NCI-H524 treated with DMSO at 0.1 percent for 48 hours (cell line): ENCODE measurements at regions not wholly inside any gene's neighbourhood (a gene's known extent, or its start where the extent isn't known, plus 50 kb on each side); places are given as distances from the start of the nearest gene placed in this dataset.

ENCODE experiments used
- DNase-seq: peaks from one replicate; lab custom pipeline; 2025; lab: John Stamatoyannopoulos, UW

DNA sequence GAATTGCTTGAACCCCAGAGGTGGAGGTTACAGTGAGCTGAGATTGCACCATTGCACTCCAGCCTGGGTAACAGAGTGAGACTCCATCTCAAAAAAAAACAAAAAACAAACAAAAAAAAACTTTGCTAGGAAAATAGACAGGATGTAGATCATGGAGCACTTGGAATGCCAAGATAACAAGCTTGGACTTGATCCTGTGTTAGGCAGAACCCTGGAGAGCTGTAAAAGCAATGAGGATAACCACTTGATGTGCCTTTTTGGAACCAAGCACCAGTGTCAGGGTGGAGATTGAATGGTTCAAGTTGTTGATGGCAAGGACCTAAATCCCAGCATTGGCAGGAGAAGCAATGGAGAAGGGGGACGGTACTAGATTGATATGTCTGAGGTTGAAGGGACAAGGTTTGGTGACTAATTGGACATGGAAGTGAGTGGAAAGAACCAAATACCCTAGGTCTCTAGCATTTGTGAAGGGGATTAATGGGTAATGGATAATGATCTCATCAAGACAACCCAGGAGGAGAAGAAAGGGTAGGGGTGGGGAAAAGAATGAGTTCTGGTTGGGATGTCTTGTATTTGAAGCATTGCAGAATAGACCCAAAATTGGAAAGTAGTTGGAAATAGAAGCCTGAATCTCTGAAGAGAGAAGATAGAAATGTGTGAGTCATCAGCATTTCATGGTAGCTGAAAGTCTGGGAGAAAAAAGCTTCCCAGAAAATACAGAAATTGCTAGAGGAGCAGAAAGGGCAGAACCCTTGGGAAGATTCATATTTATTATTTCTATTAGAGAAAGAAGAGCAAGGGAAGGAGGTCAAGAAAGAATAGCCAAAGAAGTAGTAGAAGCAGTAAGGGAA is 176.7 kb downstream of the NUAK1 start:
- no peak for DNase-seq

DNA sequence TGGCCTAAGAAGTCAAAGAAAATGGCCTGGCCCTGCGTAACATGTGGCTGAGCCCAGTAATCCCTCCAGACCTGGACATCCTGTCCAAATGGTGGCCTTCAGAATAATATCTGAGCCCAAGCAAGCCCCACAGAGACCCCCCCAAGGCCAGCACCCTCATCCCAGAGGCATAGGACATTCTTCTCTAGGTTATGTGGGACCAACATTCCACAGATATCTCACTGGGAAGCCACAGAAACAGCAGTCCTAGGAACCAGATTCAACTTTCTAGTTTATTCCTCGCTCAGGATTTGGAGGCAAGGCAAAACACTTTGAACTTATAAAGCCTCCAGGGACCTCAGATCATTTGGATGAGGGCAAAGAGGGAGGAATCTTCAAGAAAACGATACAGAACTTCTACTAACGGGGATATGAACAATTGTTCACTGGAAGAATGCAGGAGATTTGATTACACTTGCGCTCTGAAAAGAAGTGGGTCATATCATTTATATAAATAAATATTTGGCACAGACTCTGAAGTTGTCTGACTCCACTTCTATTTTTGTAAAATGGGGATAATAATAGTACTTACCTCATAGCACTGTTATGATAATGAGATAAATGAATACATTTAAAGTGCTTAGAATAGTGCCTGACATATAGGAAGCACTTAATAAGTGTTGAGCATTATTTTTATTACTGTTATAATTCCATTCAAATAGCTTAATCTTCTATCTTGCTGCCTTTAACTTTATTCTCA is 171.5 kb downstream of the NUAK1 start:
- DNase-seq, result no peak

DNA sequence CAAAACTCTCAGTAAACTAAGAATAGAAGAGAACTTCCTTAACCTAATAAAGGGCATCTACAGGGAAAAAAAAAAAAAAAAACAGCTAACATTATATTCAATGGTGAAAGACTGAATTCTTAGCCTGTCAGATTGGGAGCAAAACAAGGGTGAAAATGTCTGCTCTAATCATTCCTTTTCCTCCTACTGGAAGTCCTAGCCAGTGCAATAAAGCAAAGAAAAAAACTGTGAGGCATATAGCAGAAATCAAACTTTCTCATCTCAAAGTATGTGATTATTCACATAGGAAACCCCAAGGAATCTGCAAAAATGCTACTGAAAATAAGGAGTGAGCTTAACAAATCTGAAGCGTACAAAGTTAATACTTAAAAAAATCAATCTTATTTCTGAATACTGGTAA is 170.7 kb downstream of the NUAK1 start:
- no peak for DNase-seq

DNA sequence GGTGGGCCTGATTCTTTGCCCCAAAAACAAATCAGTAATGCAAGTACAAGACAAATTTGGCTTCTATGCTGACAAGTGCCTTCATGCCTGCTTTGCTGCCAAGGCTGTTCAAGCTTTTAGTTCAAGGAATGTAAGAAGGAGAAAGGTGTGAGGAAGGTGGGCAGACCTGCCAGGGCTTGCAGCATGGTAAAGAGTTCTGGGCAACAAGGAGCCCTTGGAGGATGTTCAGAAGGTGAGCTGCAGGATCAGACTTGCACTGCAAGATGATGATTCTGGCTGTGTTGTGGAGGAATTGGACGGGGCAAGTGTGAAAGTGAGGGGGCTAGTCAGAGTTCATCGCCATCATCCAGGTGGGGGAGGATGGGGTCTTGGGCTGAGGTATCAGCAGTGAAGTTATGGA is 167.9 kb downstream of the NUAK1 start:
- DNase-seq, result no peak

DNA sequence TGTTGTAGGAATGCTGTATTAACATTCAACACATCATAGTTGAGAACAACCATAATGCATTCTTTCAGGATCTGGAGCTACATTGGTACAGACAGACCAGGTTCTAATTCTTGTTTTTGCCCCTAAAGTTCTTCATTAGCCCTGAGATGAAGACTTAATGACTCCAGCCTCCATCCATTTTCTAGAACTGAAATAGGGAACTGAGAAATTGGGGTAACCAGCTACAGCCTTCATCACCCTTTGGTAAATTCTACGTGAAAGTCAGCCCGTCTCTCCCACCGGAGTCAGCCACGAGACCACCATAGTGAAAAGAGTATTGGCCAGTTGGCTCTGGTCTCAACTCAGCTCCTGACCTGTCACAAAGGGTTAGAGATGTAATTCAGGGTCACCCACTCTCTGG is 164.0 kb downstream of the NUAK1 start:
- DNase-seq, result no peak

DNA sequence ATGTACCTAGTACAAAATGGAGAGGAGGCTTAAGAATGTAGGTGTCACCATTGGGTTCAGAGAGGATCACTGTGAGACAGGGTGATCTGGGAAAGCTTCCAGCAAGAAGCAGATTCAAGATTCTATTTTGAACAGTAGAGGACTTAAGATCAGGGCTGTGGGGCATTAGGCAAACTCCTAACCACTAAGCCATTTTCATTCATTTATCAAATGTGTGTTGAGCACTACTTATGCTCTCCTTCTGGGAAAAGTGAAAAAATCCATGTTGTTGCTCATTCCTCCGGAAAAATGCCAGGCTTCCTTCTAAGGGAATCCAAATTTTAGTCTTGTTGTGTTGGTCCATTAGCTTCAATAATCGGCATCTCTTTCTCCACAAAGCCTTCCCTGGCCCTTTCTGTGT is 163.4 kb downstream of the NUAK1 start:
- no peak for DNase-seq

DNA sequence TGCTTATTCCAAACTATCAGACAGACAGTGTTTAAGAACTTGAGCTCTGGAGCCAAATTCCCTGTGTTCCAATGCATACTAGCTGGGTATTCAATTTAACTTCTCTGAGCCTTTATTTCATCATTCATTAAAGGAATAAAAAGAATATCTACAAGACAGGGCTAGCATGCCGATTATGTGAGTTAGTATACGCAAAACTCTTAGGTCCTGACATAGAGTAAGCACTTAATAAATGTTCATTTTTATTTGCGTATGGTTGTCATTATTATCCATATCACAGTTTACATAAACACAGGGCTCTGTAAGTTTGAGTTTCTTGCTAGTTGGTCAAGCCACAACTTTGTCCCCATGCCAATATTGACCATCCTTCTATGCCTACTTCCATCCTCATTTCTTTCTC is 161.5 kb downstream of the NUAK1 start:
- no peak for DNase-seq

DNA sequence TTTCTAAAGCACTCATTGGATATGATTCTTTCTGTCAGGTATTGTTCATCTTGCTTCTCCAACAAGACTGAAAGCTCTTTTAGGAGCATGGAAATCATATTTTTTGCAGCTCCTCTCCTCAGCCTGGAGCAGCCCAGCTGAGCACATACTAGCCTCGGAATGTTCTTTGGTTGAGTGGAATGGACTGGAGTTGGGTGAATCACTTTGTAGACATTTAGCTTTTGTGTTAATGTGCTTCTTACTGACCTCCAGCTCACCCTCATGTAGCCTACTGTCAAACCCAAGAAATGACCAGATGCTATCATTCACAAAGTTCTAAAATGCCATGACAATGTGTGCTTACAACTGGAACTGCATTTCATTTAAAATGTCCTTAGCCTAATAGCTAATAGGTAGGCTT is 161.1 kb downstream of the NUAK1 start:
- no peak for DNase-seq

DNA sequence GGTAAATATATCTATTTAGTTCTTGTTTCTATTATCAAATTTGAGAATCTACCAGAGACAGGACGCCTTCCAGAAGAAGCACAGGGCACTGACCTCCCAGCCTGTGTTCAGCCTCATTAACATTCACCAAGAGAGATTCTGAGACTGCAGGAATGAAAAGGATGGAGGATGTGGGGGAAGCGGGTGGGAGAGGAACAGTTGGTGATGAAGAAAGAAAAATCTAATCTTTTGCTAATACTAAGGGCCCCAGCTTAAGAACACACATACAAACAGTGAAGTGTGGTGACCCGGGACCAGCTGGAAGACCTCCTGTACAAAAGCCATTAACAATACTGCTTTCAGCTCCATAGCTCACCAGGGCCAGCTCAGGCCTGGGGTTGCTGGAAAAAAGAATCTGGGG is 160.5 kb downstream of the NUAK1 start:
- DNase-seq, result no peak

DNA sequence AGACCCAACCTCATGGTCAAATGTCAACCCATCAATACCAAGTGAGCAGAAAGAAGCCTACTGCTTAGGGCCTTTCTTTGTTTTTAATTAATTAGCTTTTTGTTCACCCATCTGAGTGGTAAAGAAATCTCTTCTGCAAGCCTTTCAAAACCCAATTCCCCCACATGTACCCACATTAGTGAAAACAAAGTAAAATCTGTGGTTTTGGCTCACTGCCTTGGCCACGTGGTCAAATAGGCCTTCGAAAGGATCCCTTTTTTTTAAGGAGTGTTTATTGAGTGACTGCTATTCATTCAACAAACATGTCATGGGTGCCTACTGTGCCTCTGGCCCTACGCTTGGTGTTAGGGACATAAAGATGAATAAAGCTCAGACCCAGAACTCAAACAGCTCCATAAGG is 160.1 kb downstream of the NUAK1 start:
- DNase-seq, result no peak

DNA sequence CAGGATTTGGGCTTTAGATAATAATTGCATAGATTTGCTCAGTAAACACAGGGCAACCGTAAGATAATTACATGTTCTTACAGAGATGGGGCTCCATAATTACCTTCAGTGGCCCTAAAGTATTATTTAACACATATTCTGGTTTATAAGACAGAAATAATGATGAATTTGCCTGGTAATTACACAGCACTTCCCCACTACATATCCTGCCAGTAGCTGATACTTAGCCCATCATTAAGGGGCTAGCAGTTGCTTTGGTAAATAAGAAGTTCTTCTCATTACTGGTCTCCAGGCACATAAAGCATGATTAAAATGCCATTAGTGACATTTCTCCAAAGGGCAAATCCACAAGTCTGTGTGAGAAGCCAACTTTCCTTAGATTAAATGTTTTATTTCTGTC is 158.7 kb downstream of the NUAK1 start:
- DNase-seq, result no peak

DNA sequence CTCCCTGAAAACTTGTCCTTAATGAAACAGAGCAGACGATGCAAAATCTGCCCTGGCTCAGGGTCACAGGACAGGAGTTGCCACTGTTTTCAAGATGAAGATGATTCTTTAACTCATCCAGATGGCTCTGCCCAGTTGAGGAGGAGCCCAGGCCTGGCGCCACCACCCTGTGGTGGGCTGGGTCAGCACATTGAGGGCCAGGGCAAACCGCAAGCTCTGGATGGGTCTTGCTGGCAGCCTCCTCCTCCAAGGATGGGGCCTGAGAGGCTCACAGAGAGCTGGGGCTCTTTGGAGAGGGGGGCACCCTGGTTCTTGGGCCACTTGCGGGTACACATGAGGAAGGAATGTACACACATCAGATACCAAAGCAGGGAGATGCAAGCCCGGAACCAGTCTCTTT is 158.2 kb downstream of the NUAK1 start:
- no peak for DNase-seq

DNA sequence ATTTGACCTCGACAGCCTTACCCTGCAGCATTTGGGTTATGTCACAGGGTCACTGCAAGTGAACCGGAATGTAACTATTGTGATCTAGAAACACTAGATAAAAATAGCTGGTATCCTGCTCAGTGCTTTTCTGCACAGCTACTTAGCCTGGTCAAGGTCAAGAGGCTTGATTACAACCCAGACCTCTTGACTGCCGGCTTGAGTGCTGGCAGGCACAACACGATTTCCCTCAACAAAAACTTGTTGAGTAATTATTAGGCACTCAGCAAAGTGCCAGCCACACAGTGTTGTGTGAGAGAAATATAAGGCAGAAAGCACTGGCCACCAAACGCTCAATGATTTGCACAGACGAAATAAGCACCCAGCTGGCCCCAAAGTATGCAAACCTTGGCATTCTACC is 156.7 kb downstream of the NUAK1 start:
- DNase-seq, result no peak

DNA sequence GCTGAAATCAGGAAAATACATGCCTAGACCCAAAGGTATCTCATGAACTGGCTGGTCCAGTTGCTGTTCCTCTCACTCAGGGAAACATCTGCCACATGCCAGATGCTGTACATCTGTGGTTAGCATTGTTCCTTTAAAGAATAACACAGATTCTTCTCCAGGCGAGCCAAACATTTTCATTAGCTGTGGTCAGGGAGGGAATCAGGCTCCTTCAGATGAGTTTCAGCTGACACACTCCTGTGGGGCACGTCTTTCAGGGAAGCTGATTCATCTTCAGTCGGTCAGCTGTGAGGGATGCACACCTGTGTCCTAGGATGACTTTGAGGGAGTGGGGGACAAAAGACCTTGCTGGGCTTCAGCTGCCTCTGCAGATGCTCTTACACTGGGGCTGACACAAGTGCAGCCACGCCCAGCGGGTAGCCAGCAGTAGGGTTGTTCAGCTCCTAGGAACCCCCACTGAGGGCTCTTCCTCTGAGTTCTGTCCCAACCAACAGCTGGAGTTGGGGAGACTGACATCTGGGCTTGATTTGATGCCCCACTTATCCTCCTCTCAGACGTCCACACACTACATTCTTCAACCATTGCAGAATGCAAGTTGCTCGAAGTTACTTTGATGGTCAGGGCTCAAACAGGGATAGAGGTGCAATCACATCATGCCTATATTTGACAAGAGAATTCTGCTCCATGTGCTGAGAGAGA is 155.0 kb downstream of the NUAK1 start:
- DNase-seq, result no peak

DNA sequence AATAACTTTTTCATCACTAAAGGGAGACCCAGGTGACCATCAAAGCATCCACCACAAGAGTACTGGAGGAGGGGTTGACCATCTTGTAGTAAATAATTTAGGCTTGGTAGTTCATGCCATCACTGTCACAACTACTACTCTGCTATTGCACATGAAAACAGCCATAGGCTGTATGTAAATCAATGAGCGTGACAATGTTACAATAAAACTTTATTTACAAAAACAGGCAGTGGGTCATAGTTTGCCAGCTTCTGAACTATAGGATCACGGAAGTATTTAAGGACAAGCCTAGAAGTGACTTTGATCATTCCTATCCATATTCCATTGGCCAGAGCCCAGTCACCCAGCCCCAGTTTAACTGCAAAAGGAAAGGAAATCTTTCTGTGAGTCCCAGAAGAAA is 153.4 kb downstream of the NUAK1 start:
- no peak for DNase-seq

DNA sequence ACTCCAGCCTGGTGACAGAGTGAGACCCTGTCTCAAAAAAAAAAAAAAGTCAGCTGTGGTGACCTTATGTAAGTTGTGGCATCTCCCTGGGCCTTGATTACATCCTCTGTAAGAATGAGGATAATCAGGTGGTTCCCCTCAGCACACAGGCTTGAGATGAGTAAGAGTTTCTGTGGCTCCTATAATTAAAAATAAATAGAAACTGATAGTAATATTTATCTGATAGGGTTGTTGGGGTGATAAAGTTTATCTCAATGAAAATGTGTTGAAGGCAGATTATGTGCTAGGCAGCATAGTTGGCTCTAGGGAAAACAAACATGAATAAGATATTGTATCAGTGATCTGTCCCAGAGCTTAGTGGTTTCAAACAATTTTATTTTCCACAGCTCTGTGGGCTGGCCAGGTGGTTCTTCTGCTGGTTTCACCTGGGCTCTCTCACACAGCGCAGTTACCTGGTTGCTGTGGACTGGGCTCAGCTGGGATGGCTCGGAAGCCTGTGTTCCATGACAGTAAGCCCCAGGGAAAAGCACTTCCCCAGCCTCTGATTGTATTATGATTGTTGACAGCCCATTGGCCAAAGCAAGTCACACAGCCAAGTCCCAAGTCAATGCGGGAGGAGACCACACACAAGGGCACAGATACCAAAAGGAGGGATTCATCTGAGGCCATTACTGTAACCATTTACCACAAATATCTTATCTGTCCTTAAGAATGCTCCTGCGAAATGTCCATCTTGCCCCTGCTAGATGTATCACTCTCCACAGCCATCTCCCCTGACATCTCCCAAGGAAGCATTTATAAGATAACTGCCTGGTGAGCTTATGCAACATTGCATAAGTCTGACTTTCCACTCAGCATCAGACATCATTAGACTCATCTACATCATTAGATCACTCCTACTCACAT is 151.7 kb downstream of the NUAK1 start:
- no peak for DNase-seq

DNA sequence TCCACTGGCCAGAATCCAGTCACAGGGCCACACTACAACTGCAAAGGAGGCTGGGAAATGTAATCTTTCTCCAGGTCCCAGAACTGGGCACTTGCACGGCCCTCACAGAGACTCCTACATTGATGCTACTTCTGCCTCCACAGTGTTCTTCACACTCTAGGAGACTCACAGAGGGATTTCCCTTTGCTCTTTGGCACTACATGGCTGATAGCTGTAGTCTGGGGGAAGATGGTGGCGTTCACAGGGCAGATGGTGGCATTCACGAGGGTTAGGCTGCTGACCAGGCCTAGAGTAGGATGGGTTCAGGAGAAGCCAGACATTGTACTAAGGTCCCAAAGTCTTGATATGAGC is 151.1 kb downstream of the NUAK1 start:
- DNase-seq, result no peak

DNA sequence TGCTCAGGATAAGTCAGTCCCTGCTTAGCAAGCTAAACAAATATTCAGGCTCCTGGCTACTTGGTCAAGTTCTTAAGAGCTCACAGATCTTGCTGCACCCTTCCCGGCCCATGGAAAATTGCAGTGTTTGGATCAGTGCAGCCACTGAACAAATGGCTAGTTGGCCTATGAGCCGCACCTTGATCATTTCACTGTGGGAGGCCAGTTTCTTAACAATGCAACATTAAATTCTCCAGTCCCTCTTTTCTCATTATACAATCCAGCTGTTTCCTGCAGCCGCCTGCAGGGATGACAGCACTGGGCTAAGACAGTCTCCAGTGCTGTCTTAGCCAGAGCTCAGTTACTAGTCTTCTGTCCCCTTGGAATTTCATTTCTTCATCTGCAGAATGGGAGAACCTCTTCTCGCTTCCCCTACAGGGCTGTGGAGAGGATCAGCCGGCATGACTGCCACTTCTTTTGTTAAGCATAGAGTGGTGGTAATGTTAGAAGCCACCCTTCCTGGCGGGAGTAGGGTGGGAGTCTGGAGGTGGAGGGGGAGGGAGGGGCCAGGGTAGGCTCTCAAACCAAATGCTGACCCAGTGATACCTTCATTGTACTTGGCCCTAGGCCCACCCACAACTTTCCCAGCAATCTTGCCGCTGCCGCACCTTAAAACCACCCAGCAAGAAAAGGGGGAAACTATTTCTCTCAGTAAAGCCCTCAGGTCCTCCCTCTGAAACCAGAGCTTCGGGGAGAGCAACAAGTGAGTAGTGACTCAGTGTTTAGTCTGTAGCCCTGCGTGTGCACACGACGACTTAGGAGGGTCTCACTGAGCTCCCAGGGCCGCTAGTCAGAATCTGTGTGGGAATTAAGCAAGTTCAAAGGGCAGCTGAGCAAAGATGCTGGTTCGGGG is 145.7 kb downstream of the NUAK1 start:
- no peak for DNase-seq

DNA sequence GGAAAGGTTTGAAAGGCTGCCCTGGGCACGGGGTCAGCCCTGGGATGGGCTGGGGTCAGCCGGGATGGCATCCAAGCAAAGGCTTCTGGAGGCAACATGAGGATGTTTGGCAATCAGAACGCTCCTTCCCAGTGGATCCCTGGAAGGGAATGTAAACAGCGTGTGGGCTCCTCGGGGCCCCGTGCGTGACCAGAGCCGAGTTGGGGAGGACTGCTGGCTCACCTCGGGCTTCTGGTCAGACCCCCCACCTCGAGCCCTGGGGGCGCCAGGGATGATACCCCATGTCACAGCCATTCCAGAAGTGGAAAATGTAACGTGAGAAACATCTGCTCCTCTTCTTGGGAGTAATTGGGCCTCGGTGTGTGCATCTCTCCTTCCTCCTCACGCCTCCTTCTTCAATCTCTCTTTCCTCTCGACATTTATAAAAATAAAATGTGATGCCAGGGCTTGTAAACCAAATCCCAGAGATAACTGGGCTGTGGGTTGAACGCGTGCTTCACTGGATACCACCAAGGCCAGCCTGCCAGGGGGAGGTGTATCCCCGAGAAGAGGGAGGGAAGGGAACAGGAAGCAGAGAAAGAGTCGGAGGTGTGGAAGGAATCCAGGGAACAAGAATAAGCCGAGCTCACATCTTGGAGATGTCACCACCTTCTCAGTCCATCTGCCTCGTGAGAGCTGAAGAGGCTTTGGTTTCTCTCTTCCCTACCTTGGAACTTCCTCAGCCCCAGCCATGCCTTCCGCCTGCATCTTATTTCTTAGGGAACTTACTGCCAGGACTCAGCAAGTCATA is 144.8 kb downstream of the NUAK1 start:
- no peak for DNase-seq

DNA sequence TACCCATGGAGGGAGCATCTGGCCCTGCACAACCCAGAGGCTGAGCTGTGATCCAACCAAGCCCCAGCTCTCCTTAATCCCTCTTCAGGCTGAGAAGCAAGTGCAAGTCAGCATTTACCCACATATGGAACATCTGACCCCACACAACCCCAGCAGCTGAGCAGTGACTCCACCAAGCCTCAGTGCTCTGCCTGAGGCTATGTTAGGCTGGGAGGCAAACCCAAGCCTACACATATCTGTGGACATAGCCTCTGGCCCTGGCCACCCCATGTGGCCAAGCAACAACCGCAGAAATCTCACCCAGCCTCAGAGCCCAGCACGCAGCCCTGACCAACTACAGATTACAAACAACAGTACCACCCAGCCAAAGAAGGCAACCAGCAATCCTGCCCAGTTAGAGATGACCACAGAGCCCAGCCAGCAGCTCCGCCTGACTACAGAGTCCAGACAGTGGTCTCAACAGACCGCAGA is 142.8 kb downstream of the NUAK1 start:
- DNase-seq, result peak; percentile 75
